ENCODE measurements at regions not wholly inside any gene's neighbourhood (a gene's known extent, or its start where the extent isn't known, plus 50 kb on each side); places are given as distances from the start of the nearest gene placed in this dataset.

DNA sequence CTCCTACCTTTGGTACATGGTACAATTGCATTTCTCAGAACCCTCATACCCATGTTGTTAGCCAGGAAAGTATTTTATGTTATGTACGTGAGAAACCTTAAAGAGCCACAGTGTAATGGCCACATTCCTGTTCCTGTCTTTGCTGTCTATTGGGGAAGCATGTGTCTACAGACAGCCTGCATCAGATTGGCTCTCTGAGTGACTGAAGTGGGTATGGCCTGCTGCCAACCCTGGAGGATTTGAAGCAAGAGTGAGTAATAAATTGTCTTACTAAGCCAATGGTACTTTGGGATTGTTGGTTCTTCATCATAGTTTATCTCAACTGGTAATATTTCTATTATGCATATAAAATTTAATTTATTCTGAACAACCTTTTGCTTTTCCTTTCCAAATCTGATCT is 574.1 kb downstream of the LMO7 start:
- no peak for DNase-seq (ENCODE audit: low read depth in 3 of 3)

DNA sequence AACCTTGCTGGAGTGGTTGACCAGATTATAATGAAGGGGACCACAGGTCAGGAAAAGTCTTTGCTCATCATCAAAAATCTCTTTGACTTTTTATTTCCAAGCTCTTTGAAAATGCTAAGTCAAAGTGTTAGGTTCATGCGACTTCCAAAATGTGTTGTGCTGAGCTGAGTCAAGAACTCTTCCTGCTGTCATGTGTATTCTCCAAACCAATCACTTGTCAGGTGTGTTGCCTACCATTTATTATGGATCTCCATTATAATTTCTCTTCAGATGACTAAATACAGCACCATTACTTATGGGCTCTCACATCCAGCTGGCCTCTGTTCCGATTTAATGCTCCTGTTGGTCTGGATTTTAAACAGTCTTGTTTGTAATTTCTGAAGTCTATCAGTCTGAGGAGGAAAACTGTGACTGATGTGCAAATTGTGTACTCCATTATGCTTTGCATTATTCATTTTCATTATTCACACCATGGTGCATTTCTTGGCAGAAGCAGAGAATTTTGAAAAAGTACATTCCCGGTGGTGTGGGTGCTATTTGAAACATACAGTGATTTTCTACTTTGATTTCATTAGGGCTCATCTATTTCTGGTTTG is 562.5 kb downstream of the LMO7 start:
- no peak for DNase-seq (ENCODE audit: low read depth in 3 of 3)

DNA sequence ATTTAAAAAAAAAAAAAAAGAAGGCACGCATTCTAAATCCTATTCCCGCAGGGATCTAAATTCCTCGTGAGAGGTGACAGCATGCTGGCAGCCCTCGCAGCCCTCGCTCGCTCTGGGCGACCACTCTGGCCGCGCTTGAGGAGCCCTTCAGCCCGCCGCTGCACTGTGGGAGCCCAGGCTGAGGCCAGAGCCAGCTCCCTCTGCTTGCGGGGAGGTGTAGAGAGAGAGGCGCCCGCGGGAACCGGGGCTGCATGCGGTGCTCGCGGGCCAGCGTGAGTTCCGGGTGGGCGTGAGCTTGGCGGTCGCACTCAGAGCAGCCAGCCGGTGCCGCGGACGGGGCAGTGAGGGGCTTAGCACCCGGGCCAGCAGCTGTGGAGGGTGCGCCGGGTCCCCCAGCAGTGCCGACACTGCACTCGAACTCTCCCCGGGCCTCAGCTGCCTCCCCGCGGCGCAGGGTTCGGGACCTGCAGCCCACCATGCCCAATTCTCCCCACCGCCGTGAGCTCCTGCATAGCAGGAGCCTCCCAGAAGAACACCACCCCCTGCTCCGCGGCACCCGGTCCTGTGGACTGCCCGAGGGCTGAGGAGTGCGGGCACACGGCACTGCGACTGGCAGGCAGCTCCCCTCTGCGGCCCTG is 553.9 kb downstream of the LMO7 start:
- DNase-seq (ENCODE audit: low read depth in 3 of 3), result no peak

DNA sequence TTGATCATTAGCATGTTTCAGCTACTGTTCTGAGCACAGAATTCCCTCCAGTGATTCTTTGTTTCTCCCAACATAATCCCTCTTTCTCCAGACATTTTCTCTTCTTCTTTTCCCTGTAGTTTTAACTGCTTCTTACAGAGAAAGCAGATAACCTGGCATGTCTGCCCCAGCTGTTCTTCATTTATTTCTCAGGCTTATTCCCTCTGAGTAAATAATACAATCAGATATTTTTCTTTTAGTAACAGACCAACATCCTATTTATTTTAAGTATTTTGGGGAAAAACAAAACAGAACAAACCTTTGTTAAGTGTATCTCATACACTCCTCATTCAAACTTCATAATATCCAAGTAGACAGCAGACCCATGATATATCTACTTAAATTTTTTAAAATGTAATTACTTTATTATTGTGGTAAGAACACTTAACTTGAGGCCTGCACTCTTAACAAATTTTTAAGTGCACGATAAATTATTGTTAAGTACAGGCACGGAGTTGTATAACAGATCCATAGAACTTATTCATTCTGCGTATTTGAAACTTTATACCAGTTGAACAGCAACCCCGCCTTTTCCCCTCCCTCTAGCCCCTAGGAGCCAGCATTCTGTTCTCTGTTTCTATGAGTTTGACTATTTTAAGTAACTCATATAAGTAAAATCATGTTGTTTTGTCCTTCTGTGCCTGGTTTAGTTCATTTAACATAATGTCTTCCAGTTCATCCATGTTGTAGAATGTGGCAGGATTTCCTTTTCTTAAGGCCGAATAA is 540.0 kb downstream of the LMO7 start:
- DNase-seq (ENCODE audit: low read depth in 3 of 3), result no peak

DNA sequence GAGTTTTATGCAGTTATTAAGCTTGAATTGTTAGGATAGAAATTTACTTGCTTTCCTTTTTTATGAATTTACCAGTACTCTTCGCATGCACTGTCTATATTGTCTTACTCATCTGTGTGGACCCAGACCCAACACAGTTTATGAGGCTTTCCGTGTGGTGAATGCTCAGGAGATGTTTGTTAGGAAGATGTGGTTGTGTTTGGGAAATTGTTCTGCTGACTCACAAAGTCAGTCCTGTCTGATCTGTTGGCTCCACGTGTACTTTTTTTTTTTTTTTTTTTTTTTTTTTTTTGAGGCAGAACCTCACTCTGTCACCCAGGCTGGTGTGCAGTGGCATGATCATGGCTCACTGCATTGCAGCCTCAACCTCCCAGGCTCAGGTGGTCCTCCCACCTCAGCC is 532.5 kb downstream of the LMO7 start:
- no peak for DNase-seq (ENCODE audit: low read depth in 3 of 3)

DNA sequence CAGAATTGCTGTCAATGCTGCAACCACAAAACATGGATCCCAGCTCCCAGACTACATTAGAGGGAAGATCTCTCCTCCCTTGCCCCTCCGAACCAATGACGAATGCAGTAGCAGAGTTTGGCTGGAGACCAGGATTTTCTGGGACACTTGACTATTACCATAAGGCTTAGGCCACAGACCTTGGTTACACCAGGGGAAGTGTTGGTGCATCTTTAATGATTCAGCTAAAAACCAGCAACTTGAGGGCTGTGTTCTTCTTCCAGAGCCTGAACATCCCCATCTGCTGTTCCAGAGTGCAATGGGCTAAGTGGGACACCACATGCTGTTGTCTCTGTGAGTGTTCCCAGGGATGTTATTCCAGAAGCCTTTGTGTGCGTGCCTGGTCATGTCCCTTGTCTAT is 528.2 kb downstream of the LMO7 start:
- no peak for DNase-seq (ENCODE audit: low read depth in 3 of 3)

DNA sequence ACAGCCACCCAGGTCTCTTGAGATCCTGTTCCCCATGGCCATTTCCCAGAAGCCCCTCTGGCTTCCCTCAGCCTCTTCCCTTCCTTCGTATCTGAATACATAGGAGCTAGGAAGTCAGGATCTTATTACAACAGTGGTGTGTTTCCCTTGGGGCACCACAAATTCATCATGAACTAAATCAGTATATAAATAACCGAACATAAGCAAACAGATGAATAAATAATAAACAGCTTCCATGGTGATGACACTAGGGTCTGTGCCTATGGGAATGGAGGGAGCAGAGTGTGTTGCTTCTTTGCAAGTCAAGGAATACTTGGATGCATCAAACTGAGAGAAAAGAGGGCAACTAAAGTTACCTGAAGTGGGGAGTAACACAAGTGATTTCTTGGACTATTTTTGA is 527.6 kb downstream of the LMO7 start:
- no peak for DNase-seq (ENCODE audit: low read depth in 3 of 3)

DNA sequence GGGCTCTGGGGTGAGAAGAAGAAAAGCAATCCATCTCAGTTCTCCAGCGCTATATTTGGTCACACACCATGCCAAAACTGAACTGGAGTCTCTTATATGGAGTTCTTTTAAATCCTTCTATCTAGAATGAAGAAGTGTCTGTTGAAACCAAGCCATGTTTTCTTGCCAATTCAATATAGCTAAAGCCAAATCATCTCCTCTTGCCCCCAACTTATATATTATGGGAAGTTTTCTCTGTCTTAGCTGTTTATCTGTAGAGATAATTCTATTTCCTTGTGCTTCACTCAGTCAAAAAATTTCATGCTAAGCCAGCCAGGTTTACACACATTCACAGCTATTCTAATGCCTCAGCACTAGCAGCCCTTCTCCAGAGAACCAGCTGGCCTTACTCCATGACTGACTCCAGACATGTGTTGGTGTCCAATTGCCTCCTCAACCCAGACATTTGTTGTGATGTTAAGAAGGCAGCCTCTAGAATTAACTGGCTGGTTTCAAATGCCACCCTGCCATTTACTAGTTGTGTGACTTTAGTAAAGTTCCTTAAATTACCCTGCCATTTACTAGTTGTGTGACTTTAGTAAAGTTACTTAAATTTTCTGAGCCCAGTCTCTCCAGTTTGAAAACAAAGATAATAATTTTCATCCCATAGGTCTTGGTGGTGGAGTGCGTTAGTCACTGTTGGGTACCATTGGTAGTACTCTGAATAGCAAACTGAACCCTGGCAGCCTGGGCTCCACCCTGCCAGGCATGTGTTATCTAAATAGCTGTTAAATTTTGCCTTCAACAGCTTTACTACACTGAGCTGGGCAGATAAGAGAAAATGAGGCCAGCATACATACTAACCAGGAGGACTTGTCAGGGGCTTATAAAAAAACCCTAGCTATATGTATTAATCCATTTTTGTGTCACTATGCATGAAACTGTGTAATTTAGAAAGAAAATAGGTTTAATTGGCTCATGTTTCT is 525.1 kb downstream of the LMO7 start:
- no peak for DNase-seq (ENCODE audit: low read depth in 3 of 3)

DNA sequence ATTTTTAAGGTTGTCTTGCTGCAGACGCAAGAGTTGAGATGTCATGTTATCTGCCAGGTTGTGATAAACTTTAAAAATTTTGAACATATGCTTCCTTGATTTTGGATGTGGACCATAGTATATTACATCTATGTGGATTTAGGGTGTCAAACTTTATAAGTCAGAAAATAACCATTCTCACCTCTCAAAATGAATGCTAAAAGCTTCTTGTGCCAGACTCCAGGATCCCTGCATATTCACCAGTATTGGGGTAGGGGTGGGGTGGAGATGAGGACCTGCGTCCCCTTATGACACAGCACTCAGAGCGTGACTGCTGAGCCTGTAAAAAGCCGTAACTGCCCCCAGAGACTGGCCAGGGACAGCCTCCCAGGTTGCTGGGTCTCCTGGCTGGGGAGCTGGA is 524.4 kb downstream of the LMO7 start:
- DNase-seq (ENCODE audit: low read depth in 3 of 3), result no peak

DNA sequence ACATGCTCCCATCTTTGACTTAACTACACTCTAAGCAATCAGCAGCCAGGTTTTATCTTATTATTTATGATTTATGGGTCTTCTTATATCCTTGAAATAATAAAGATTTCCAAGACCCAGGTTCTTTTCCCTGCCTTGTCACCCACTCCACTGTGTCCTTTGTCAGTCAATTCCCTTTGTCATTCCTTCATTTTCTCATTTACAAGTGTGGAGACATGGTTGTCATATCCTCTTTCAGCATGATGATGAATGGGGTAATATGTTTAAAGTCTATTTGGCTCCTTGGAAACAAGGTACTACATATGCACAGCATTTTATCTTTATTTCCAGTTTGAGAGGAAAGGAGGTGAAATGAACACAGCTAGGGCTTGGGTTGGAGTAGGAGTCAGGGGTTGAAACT is 521.8 kb downstream of the LMO7 start:
- DNase-seq (ENCODE audit: low read depth in 3 of 3), result no peak

DNA sequence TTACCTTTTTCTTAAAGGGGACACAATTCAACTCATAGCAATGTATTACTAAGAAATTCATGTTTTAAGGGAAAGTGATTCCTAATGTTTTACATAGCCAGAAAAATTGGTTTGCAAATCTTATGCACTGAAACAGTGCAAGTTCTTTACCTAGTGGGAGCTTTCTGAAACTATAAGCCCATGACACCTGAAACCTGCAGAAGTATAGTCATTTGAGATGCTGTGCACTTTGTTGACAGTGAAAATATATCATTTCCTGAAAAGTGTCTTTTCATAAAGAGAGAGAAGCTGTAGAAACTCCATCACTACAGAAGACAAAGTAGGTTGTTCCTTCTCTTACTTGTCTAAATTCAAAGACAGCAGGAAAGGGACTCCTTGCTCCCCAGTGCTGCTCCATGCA is 517.1 kb downstream of the LMO7 start:
- no peak for DNase-seq (ENCODE audit: low read depth in 3 of 3)

DNA sequence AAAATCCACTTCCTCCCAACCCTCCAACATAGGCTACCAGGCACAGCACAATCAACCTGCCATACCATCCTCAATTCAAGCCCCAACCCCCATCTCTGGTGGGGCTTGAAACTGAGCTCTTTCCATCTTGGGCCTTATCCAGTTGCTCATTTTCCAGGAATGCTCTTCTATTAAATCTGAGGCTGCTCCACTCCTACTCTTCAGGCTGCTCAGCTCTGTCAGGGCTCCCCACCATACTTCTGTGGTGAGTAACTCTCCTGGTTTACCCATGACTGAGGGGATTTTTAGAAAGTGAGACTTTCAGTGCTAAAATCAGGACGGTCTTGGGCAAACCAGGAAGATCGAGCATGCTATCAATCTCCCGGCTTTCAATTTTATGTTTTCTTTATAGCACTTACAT is 512.8 kb downstream of the LMO7 start:
- no peak for DNase-seq (ENCODE audit: low read depth in 3 of 3)

DNA sequence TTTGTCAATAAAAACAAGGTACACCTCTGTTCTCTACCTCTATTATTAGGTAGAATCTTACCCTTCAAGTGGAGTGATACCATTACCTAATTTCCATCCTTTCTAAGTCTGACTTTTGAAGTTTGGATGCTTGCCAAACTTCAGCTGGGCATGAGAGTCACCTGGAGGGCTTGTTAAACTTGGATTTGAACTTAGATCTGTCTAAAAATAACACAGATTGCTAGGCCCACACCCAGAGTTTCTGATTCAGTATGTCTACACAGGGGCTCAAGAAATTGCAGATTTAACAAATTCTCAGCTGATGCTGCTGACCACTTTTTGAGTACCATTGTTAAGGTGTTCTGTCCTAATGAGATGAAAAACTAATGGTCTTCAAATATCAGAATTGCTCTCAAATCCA is 512.2 kb downstream of the LMO7 start:
- no peak for DNase-seq (ENCODE audit: low read depth in 3 of 3)

DNA sequence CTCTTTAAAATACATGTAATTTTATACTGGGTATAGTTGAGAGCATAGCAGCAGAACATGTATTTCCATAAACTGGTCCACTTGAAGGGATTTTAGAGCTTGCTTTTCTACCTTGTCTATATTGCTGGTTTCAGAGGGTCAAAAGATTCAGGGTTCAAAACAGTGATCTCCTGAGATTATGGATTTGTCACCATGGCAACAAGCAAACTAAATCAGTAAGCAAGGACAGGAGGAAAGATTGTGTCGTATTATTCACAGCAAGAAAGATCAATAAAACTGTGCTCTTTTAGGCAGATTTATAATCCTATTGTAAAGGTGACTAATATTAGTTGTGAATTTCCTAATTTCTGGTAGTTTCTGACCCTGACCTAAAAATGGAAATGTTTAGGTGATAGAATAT is 496.4 kb downstream of the LMO7 start:
- no peak for DNase-seq (ENCODE audit: low read depth in 3 of 3)

DNA sequence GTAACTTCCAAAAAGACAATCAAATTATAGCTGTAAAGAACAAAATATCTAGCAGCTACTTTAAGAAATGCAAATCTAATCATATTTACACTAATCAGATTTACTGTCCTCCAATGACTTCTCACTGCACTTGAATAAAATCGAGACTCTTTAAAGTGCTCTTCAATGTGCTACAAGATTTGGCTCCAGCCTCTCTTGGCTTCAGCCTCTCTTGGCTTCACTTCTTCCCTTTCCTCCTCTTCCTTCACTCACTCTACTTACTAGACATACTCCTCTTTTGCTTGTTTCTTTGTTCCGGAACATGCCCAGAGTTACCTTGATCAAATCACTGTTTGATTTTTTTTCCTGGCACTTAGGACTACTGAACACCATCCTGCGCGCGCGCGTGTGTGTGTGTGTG is 495.4 kb downstream of the LMO7 start:
- no peak for DNase-seq (ENCODE audit: low read depth in 3 of 3)

DNA sequence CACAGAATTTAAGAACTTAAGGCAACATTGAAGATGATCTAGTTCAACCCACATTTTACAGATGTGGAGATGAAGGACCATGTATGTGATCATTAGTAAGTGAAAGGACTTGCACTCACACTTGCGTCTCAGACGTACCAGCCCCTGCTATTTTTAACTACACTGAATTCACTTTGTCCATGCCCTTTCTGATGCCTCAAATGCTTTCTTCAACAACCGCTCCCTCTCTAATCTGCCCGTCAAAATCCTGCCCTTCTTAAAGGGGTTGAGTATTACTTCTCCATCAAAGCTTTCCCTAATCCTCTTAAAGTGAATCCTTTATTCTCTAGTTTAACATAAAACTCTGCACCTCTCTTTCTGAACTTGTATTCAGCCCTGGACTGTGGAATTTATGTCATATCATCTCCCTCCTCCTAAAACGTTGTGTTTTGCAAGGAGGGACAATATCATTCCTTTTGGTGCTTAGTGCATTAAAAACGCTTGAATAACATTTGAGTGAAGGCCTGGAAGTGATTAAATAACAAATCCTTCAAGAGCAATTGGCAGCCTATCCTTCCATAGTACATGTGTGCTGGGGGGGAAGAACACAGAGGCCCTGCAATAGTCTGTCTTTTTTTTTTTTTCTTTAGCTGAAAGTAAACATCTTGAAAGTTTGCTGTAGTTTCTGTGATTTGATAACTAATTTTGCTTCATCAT is 493.3 kb downstream of the LMO7 start:
- DNase-seq (ENCODE audit: low read depth in 3 of 3), result no peak

DNA sequence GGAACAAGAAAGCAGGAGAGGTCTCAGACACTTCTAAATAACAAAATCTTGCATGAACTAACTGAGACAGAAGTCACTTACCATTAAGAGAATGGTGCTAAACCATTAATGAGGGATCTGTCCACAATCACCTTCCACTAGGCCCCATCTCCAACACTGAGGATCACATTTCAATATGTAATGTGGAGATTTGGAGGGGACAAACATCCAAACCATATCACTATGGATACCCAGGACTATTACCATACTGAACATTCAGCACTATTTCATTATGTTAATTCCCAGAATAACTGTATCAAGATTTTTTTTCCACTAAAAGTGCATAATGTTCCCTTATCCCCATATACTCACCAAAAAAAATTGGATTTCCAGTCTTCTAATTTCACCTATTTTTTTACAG is 491.8 kb downstream of the LMO7 start:
- DNase-seq (ENCODE audit: low read depth in 3 of 3), result no peak

DNA sequence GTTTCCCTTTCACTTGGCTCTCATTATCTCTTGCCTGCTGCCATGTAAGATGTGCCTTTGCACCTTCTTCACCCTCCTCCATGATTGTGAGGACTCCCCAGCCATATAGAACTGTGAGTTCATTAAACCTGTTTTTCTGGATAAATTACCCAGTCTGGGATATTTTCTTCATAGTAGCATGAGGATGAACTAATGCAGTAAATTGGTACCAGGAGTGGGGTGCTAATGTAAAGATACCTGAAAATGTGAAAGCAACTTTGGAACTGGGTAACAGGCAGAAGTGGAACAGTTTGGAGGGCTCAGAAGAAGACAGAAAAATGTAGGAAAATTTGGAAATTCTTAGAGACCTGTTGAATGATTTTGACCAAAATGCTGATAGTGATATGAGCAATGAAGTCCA is 487.4 kb downstream of the LMO7 start:
- DNase-seq (ENCODE audit: low read depth in 3 of 3), result no peak

DNA sequence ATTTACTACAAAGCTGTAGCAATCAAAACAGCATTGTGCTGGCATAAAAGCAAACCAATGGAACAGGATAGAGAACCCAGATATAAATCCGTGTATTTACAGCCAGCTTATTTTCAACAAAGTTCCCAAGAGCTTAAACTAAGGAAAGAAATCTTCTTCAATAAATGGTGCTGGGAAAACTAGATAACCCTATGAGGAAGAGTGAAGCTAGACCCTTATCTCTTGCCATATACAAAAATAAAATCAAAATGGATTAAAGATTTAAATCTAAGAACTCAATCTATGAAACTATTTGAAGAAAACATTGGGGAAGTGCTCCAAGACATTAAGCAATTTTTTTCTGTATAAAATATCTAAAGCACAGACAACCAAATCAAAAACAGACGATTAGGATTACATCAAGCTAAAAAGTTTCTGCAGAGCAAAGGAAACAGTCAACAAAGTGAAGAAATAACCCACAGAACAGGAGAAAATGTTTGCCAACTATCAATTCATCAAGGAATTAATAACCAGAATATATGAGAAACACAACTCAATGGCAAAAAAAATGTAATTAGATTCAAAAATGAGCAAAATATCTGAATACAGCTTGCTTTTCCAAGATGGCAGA is 480.7 kb downstream of the LMO7 start:
- no peak for DNase-seq (ENCODE audit: low read depth in 3 of 3)

DNA sequence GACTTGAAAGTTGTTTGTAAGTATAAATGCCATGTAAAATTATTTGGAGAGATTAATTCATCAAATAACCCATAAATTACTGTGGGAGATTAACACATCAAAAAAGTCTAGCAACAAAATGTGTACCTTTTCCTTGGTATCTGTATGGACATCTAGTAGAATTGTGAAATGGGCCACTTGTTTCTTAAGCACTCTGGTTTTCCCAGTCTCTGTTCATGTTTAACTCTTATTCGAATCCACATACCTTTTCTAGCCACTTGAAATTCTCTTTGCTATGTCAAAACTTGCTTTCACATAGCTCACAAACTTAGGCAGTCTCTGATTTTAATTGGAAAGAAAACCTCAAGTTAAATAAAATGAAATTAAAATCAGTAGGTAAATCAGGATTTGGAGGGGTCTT is 470.6 kb downstream of the LMO7 start:
- no peak for DNase-seq (ENCODE audit: low read depth in 3 of 3)

DNA sequence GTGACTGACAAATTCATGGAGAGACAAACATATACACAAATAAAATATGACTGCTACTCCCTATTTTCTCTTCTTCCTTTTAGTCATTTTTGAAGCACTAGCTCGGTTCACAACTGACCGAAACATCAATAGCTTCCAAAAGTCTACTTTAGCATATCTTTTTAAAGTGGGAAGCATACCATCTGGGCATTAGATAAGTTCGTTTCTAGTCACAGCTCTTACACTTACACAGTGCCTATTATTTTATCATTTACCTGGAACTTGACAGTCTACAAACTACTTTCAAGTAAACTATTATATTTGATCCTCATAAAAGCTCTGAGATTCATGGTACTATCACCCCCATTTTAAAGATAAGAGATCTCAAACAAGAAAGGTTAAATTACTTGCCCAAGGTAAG is 458.5 kb downstream of the LMO7 start:
- DNase-seq (ENCODE audit: low read depth in 3 of 3), result no peak

Measured in stimulated activated CD4-positive, alpha-beta T cell treated with anti-CD3 and anti-CD28 coated beads, TNF-alpha, amount 100 ng/mL, for 48 hours (primary cell).